Lower lobe of right lung (tissue), 2 donors: ENCODE measurements at regions not wholly inside any gene's neighbourhood (a gene's known extent, or its start where the extent isn't known, plus 50 kb on each side); places are given as distances from the start of the nearest gene placed in this dataset.

Source experiments
- ATAC-seq, 2 donors: fragments of 200-7000 bp; cut with Tn5 transposase; one replicate each; pipeline ENCODE4 v1.9.1; 2020 to 2022; ENCODE audit warnings: mild to moderate bottlenecking in 2 of 2, moderate library complexity in 2 of 2
- DNase-seq: peaks from one replicate; pipeline ENCODE4 v3.0.0-alpha.2; 2020
- H3K27ac ChIP-seq: fragments of 200-600 bp; one replicate; pipeline ENCODE4 v1.8.0; 2022
- H3K27me3 ChIP-seq: fragments of 200-600 bp; one replicate; pipeline ENCODE4 v1.8.0; 2022; ENCODE audit warnings: low read depth
- H3K36me3 ChIP-seq: fragments of 200-600 bp; one replicate; pipeline ENCODE4 v1.8.0; 2022; ENCODE audit warnings: mild to moderate bottlenecking
- H3K4me1 ChIP-seq: fragments of 200-600 bp; one replicate; pipeline ENCODE4 v1.8.0; 2022
- H3K4me3 ChIP-seq: fragments of 200-600 bp; one replicate; pipeline ENCODE4 v1.8.0; 2022; ENCODE audit warnings: mild to moderate bottlenecking
- H3K9me3 ChIP-seq: fragments of 200-600 bp; one replicate; pipeline ENCODE4 v1.8.0; 2022
- intact Hi-C: fragments of 100-400 bp; cut with DNase I; formaldehyde crosslinking; loops from one replicate; pipeline ENCODE4 v1.11.0; 2022
- TF ChIP-seq, protein P1 (sequence below): fragments of 200-600 bp; IDR thresholded peaks from one replicate; pipeline ENCODE4 v1.8.0; 2022; ENCODE audit warnings: antibody characterized with exemption, mild to moderate bottlenecking
- donor health status: DM: no; HTN: yes; CAD: no; lungs with severe emphysema.

DNA sequence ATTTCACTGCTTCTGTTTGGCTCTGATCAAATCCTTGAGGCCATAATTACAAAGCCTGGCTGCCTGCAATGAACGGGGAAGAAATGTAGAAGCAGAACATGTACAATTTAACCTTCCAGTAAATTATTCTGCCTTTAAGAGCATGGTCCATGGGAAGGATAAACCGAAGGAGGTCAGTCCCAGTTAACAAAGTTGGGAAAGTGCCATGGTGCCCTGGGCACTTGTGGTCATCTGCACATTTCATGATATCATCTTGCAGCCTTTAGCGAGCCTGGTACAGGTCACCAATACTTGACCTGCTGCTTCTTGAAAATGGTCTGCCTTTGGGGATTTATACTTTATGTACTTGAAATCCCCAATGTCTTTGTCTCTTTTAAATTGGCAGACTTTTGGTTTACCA, 175.9 kb upstream of the KITLG start:
- TF ChIP-seq, protein P1, sequence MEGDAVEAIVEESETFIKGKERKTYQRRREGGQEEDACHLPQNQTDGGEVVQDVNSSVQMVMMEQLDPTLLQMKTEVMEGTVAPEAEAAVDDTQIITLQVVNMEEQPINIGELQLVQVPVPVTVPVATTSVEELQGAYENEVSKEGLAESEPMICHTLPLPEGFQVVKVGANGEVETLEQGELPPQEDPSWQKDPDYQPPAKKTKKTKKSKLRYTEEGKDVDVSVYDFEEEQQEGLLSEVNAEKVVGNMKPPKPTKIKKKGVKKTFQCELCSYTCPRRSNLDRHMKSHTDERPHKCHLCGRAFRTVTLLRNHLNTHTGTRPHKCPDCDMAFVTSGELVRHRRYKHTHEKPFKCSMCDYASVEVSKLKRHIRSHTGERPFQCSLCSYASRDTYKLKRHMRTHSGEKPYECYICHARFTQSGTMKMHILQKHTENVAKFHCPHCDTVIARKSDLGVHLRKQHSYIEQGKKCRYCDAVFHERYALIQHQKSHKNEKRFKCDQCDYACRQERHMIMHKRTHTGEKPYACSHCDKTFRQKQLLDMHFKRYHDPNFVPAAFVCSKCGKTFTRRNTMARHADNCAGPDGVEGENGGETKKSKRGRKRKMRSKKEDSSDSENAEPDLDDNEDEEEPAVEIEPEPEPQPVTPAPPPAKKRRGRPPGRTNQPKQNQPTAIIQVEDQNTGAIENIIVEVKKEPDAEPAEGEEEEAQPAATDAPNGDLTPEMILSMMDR, result no peak
- DNase-seq (no peak), ATAC-seq (no peak)
- intact Hi-C loops, result no loop called here
- H3K9me3 ChIP-seq, result no peaks in the 10 kb centered on the region
- no peak overlapping the region for H3K27ac ChIP-seq
- no peak overlapping the region for H3K4me3 ChIP-seq
- no peaks in the 10 kb centered on the region for H3K27me3 ChIP-seq
- H3K36me3 ChIP-seq, result no peaks in the 10 kb centered on the region
- H3K4me1 ChIP-seq, result no peaks in the 10 kb centered on the region

DNA sequence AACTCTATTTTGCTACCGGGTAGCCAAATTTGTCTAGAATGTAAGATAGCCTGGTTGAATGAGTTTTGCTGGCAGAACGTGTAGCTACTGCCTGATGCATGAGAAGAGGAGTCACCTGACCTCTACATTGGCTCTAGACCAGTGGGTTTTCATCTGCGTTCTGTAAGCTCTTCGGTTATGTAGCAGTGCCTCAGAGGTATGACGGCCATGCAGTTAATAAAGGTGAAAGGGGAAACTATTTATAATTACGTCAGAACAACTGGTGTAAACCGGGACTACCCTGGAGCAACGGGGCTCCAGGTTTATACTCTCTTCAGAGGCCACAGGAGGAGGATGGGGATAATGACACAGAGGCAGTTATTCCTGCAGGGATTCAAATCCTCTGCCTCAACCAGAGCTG, 173.4 kb upstream of the KITLG start:
- no peaks in the 10 kb centered on the region for H3K36me3 ChIP-seq
- H3K4me1 ChIP-seq, result no peaks in the 10 kb centered on the region
- no peak overlapping the region for H3K4me3 ChIP-seq
- intact Hi-C loops, result no loop called here
- DNase-seq (no peak), ATAC-seq (no peak)
- no peak overlapping the region for H3K27ac ChIP-seq
- no peaks in the 10 kb centered on the region for H3K9me3 ChIP-seq
- TF ChIP-seq, protein P1, result no peak
- no peaks in the 10 kb centered on the region for H3K27me3 ChIP-seq

DNA sequence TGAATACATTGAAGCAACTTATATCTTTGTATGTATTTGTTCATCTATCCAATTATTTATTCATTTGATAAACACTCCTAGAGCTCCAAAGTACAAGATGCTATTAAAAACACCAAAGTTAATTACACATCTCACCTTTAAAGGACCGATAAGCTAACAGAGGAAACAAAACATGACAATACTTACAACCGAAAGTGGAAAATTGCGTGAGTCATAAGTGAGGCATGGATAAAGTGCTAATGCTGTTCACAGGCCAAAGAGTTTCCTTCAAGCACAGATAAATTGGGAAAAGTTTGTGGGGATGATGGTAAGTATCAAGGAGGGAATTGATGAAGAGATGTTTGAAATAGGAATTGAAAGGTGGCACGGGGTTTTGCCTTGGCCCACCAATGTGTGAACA, 172.8 kb upstream of the KITLG start:
- Histone ChIP-seq H3K4me3 (no peak overlapping the region), H3K27me3 (no peaks in the 10 kb centered on the region), H3K9me3 (no peaks in the 10 kb centered on the region), H3K36me3 (no peaks in the 10 kb centered on the region), H3K4me1 (no peaks in the 10 kb centered on the region), H3K27ac (no peak overlapping the region)
- ATAC-seq, result no peak
- intact Hi-C loops, result no loop called here
- TF ChIP-seq, protein P1, result no peak
- DNase-seq, result no peak

DNA sequence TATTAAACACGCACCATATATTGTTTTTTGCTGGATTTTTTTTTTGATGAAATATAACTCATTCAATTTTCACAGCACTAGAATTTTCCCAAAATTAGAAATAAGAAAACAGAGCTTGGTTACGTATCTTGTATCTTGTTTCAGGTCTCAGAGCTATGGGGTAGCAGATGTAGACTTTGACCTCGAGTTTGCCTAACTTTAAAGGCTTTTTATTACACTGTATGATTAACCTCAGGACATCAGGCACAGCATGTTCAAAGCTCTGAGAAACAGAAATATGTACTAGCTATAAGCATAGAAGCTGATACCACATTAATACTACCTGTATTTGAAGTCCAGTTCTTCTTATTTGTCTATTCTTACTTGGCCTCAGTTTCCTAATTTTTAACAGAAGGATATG, 171.9 kb upstream of the KITLG start:
- Histone ChIP-seq H3K27ac (no peak overlapping the region), H3K4me3 (no peak overlapping the region), H3K4me1 (peaks cover 9% of the 10 kb centered on the region), H3K27me3 (no peaks in the 10 kb centered on the region), H3K9me3 (no peaks in the 10 kb centered on the region), H3K36me3 (no peaks in the 10 kb centered on the region)
- TF ChIP-seq, protein P1, result no peak
- DNase-seq (no peak), ATAC-seq (no peak)
- intact Hi-C loops, result no loop called here

DNA sequence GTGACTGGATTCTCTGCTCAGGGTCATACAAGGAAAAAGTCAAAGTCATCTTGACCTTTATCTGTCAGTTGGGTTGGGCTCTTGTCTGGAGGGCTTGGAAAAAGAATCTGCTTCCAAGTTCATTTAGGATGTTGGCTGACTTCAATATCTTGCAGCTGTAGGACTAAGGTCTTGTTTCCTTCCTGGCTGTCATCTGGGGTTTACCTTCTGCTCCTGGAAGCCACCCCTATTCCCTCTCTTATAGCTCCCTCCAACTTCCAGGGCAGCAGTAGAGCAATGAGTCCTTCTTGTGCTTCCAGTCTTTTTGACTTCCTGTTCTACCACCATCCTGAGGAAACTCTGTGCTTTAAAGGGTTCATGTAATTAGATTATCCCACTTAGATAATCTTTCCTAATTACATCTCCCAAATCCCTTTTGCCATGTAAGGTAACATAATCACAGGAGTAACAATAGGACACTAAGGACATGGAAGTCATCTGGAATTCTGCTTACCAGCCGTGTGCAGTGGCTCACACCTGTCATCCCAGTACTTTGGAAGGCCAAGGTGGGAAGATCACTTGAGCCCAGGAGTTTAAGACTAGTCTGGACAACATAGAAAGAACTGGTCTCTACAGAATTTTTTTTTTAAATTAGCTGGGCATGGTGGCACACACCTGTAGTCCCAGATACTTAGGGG, 170.7 kb upstream of the KITLG start:
- no peak overlapping the region for H3K27ac ChIP-seq
- intact Hi-C loops, result no loop called here
- H3K4me1 ChIP-seq, result peaks cover 16% of the 10 kb centered on the region
- H3K27me3 ChIP-seq, result no peaks in the 10 kb centered on the region
- ATAC-seq, result no peak
- TF ChIP-seq, protein P1, result no peak
- no peaks in the 10 kb centered on the region for H3K36me3 ChIP-seq
- DNase-seq, result no peak
- H3K9me3 ChIP-seq, result no peaks in the 10 kb centered on the region
- H3K4me3 ChIP-seq, result no peak overlapping the region
